ENCODE measurements at regions not wholly inside any gene's neighbourhood (a gene's known extent, or its start where the extent isn't known, plus 50 kb on each side); places are given as distances from the start of the nearest gene placed in this dataset.

DNA sequence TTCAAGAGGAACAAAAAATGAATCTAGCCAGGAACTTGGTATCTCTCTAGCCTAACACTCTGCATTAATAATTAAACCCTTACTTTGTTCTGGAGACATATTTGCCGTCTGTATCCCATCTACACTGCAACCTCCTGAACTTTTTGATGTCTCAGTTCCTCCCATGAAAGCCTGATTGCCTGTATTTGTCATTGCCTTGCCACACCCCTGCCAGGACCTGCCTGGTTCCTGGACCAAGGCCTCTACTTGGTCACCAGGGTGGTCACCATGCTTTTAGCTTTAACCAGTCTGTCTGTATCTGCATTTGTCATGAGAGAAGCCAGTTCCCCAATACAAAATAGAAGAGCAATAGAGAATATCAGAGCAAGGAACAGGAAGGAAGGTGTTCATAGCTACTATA lies 58.8 kb upstream of the NOL4 start:
- H3K27ac Mint-ChIP-seq (ENCODE audit: unreplicated experiment), result no peak overlapping the region
- no peaks in the 10 kb centered on the region for H3K36me3 Mint-ChIP-seq (ENCODE audit: insufficient read depth, unreplicated experiment)
- no peaks in the 10 kb centered on the region for H3K4me1 Mint-ChIP-seq (ENCODE audit: low read depth, unreplicated experiment)
- TF ChIP-seq, protein P1, sequence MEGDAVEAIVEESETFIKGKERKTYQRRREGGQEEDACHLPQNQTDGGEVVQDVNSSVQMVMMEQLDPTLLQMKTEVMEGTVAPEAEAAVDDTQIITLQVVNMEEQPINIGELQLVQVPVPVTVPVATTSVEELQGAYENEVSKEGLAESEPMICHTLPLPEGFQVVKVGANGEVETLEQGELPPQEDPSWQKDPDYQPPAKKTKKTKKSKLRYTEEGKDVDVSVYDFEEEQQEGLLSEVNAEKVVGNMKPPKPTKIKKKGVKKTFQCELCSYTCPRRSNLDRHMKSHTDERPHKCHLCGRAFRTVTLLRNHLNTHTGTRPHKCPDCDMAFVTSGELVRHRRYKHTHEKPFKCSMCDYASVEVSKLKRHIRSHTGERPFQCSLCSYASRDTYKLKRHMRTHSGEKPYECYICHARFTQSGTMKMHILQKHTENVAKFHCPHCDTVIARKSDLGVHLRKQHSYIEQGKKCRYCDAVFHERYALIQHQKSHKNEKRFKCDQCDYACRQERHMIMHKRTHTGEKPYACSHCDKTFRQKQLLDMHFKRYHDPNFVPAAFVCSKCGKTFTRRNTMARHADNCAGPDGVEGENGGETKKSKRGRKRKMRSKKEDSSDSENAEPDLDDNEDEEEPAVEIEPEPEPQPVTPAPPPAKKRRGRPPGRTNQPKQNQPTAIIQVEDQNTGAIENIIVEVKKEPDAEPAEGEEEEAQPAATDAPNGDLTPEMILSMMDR (IDR thresholded peaks at IDR 0.05; ENCODE audit: unreplicated experiment), result no peak
- no peak overlapping the region for H3K4me3 Mint-ChIP-seq (ENCODE audit: low read depth, unreplicated experiment)
- no peak for DNase-seq
- no peaks in the 10 kb centered on the region for H3K27me3 Mint-ChIP-seq (ENCODE audit: unreplicated experiment)
- no TSS peak for BruUV-seq (replicated peaks)
- peaks cover 7% of the 10 kb centered on the region for H3K9me3 Mint-ChIP-seq (ENCODE audit: low read depth, unreplicated experiment)
- CTCF ChIA-PET, result no interaction called here
- intact Hi-C loops (cut with micrococcal nuclease; ENCODE audit: unreplicated experiment), result no loop called here

GRCh38 chr18:34287825-34288224 lies 63.1 kb upstream of the NOL4 start:
- no peak overlapping the region for H3K4me3 Mint-ChIP-seq (ENCODE audit: low read depth, unreplicated experiment)
- peaks cover 7% of the 10 kb centered on the region for H3K9me3 Mint-ChIP-seq (ENCODE audit: low read depth, unreplicated experiment)
- no peaks in the 10 kb centered on the region for H3K4me1 Mint-ChIP-seq (ENCODE audit: low read depth, unreplicated experiment)
- BruUV-seq (replicated peaks), result no TSS peak
- H3K27me3 Mint-ChIP-seq (ENCODE audit: unreplicated experiment), result no peaks in the 10 kb centered on the region
- no peaks in the 10 kb centered on the region for H3K36me3 Mint-ChIP-seq (ENCODE audit: insufficient read depth, unreplicated experiment)
- no peak for DNase-seq
- H3K27ac Mint-ChIP-seq (ENCODE audit: unreplicated experiment), result no peak overlapping the region
- CTCF ChIA-PET, result no interaction called here
- TF ChIP-seq, protein P1 (IDR thresholded peaks at IDR 0.05; ENCODE audit: unreplicated experiment), result no peak
- intact Hi-C loops (cut with micrococcal nuclease; ENCODE audit: unreplicated experiment), result no loop called here

- no peaks in the 10 kb centered on the region for H3K36me3 Mint-ChIP-seq (ENCODE audit: insufficient read depth, unreplicated experiment)
- no peak overlapping the region for H3K4me3 Mint-ChIP-seq (ENCODE audit: low read depth, unreplicated experiment)
- no peaks in the 10 kb centered on the region for H3K4me1 Mint-ChIP-seq (ENCODE audit: low read depth, unreplicated experiment)
- intact Hi-C loops (cut with micrococcal nuclease; ENCODE audit: unreplicated experiment), result no loop called here
- BruUV-seq (replicated peaks), result no TSS peak
- H3K27ac Mint-ChIP-seq (ENCODE audit: unreplicated experiment), result no peak overlapping the region
- H3K9me3 Mint-ChIP-seq (ENCODE audit: low read depth, unreplicated experiment), result peaks cover 7% of the 10 kb centered on the region
- H3K27me3 Mint-ChIP-seq (ENCODE audit: unreplicated experiment), result no peaks in the 10 kb centered on the region
- TF ChIP-seq, protein P1 (IDR thresholded peaks at IDR 0.05; ENCODE audit: unreplicated experiment), result no peak
- no peak for DNase-seq
- CTCF ChIA-PET, result no interaction called here
Observed at GRCh38 chr18:34292594-34292993, 67.9 kb upstream of the NOL4 start.

GRCh38 chr18:34297287-34297686 lies 72.6 kb upstream of the NOL4 start:
- Mint-ChIP-seq H3K27me3 (ENCODE audit: unreplicated experiment) (no peaks in the 10 kb centered on the region), H3K4me1 (ENCODE audit: low read depth, unreplicated experiment) (no peaks in the 10 kb centered on the region), H3K27ac (ENCODE audit: unreplicated experiment) (no peak overlapping the region), H3K4me3 (ENCODE audit: low read depth, unreplicated experiment) (no peak overlapping the region), H3K9me3 (ENCODE audit: low read depth, unreplicated experiment) (peaks cover 3% of the 10 kb centered on the region), H3K36me3 (ENCODE audit: insufficient read depth, unreplicated experiment) (no peaks in the 10 kb centered on the region)
- DNase-seq, result no peak
- CTCF ChIA-PET, result interaction anchor here (0.5 kb wide), 1 partner anchor 1925 kb away, joined by 4 read pairs; no protein-coding TSS in a partner anchor
- intact Hi-C loops (cut with micrococcal nuclease; ENCODE audit: unreplicated experiment), result no loop called here
- TF ChIP-seq, protein P1 (IDR thresholded peaks at IDR 0.05; ENCODE audit: unreplicated experiment), result no peak
- BruUV-seq (replicated peaks), result no TSS peak
